ENCODE measurements at regions not wholly inside any gene's neighbourhood (a gene's known extent, or its start where the extent isn't known, plus 50 kb on each side); places are given as distances from the start of the nearest gene placed in this dataset.

DNA sequence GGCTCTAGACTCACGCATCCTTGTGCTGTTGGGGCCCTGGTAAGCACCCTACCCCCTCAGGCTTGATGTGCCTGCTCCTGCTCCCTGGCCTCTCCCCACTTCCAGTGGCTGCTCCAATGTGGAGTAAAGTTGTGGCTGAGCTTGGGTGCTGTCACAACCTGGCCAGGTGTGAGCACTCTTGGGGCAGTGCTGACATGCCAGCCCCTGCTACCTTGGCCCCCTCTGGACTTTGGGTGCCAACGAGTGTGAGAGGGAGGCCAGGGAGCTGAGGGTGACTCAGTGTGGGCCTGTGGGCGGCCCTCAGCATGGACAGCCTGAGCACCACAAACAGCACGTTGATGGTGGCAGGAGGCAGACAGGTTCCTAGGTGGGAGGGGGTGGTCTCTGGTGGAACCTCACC lies 870.2 kb upstream of the C9orf72 start:
- DNase-seq (no peak), ATAC-seq (no peak)
- Histone ChIP-seq H3K4me1 (no peaks in the 10 kb centered on the region), H3K27ac (no peak overlapping the region), H3K36me3 (no peaks in the 10 kb centered on the region), H3K9me3 (peaks cover 0 to 20% (median 0%) of the 10 kb centered on the region in 12 donors), H3K27me3 (no peaks in the 10 kb centered on the region), H3K4me3 (no peak overlapping the region)
- TF ChIP-seq, protein P1, sequence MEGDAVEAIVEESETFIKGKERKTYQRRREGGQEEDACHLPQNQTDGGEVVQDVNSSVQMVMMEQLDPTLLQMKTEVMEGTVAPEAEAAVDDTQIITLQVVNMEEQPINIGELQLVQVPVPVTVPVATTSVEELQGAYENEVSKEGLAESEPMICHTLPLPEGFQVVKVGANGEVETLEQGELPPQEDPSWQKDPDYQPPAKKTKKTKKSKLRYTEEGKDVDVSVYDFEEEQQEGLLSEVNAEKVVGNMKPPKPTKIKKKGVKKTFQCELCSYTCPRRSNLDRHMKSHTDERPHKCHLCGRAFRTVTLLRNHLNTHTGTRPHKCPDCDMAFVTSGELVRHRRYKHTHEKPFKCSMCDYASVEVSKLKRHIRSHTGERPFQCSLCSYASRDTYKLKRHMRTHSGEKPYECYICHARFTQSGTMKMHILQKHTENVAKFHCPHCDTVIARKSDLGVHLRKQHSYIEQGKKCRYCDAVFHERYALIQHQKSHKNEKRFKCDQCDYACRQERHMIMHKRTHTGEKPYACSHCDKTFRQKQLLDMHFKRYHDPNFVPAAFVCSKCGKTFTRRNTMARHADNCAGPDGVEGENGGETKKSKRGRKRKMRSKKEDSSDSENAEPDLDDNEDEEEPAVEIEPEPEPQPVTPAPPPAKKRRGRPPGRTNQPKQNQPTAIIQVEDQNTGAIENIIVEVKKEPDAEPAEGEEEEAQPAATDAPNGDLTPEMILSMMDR (IDR thresholded peaks at IDR 0.05) = no peak
- no peak for TF ChIP-seq POLR2A (IDR thresholded peaks at IDR 0.05)
- WGBS, 4 donors = 73 to 80% (median 76%) methylated on average over 1 to 4 of the region's 4 CpGs
- intact Hi-C loops (cut with DNase I) = no loop called here

DNA sequence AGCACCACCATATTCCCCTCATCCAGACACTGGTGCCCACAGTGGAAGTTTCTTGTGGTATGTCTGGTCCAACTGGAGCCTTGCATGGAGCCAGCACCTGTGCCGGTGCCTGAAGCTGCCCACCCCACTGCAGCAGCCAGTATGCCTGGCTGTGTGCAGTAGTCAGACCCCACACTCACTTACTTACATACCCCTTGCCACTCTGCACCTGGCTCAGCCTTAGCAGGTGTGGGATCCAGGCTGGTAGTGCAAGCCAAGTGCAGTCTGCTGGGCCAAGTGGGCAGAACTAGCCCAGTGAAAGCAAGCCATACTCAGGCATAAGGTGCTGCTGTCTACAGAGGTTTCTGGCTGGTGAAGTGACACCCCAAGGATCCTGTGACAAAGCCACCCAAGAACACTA lies 871.4 kb upstream of the C9orf72 start:
- WGBS, 4 donors = 80 to 98% (median 91%) methylated on average over 1 of the region's 1 CpG; no CpG with 5 or more reads in 1 of the 4 donors
- intact Hi-C loops (cut with DNase I) = no loop called here
- Histone ChIP-seq H3K4me1 (no peaks in the 10 kb centered on the region), H3K9me3 (peaks cover 0 to 20% (median 0%) of the 10 kb centered on the region in 12 donors), H3K36me3 (no peaks in the 10 kb centered on the region), H3K27me3 (no peaks in the 10 kb centered on the region), H3K4me3 (no peak overlapping the region), H3K27ac (no peak overlapping the region)
- DNase-seq = no peak
- no peak for TF ChIP-seq POLR2A (IDR thresholded peaks at IDR 0.05)
- TF ChIP-seq, protein P1 (IDR thresholded peaks at IDR 0.05) = no peak
- ATAC-seq = no peak

GRCh38 chr9:28445211-28445610 lies 871.9 kb upstream of the C9orf72 start:
- intact Hi-C loops (cut with DNase I) = no loop called here
- no peaks in the 10 kb centered on the region for H3K4me1 ChIP-seq
- ATAC-seq (no peak), DNase-seq (no peak)
- no peak for TF ChIP-seq POLR2A (IDR thresholded peaks at IDR 0.05)
- TF ChIP-seq, protein P1 (IDR thresholded peaks at IDR 0.05) = no peak
- peaks cover 0 to 20% (median 0%) of the 10 kb centered on the region in 12 donors for H3K9me3 ChIP-seq
- 73 to 96% (median 88%) methylated on average over 1 of the region's 1 CpG for WGBS, 4 donors
- no peak overlapping the region for H3K4me3 ChIP-seq
- H3K27me3 ChIP-seq = no peaks in the 10 kb centered on the region
- H3K27ac ChIP-seq = no peak overlapping the region
- H3K36me3 ChIP-seq = no peaks in the 10 kb centered on the region

DNA sequence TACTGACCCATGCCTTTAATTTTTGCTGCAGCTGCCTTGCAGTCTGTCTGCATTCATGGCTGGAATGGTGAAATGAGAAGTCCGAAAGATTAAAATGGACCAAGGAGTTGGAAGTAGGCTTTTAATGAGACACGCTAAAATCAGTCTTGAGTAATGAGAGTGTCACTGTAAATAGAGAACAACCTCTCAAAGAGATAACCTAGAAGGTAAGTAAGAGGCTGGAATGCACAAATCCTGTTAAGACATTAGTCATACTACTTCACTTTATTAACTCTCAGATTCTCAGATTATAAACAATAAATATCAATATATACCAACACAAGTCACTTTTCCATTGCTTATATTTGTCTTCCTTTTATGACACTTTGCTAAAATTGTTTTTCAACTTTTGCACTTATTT lies 880.6 kb upstream of the C9orf72 start:
- intact Hi-C loops (cut with DNase I) = no loop called here
- Histone ChIP-seq H3K36me3 (no peaks in the 10 kb centered on the region), H3K4me3 (no peak overlapping the region), H3K27me3 (no peaks in the 10 kb centered on the region), H3K9me3 (no peaks in the 10 kb centered on the region), H3K4me1 (no peaks in the 10 kb centered on the region), H3K27ac (no peak overlapping the region)
- no peak for TF ChIP-seq POLR2A (IDR thresholded peaks at IDR 0.05)
- TF ChIP-seq, protein P1 (IDR thresholded peaks at IDR 0.05) = no peak
- ATAC-seq (no peak), DNase-seq (no peak)
- WGBS, 4 donors = 77 to 86% (median 84%) methylated on average over 2 of the region's 2 CpGs
